SIG-M5 treated with dmso at 0.1 percent for 504 hours (cell line): ENCODE measurements at regions not wholly inside any gene's neighbourhood (a gene's known extent, or its start where the extent isn't known, plus 50 kb on each side); places are given as distances from the start of the nearest gene placed in this dataset.
"Not testable (repeated sequence)": the region's sequence is repeated elsewhere in the genome, so short reads cannot be mapped to it uniquely, and the experiment has no call there.

ENCODE experiments used
- DNase-seq: peaks from one replicate; lab custom pipeline; 2025; ENCODE audit not compliant: unreplicated experiment; lab: John Stamatoyannopoulos, UW

DNA sequence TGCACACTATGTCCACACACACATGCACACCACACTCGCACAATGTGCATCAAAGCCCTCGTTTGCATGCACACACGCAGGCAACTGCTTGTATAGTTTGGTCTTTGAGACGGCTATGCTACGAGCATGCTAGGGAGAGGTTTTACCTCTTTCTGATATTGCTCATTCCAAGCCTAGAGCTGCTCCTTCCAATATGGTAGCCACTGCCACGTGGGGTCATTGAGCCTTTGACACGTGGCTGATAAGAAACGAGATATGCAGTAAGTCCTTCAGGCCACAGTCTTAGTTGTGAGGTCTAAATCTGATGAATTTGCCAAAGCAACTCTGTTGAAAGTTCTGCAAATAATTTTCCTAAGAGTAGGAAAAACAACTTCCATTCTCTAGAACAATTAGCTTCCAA, 204.4 kb downstream of the KLF6 start:
- no peak for DNase-seq

- DNase-seq = no peak
These were observed 205.2 kb downstream of the KLF6 start for GRCh38 chr10:3579845-3580244.

DNA sequence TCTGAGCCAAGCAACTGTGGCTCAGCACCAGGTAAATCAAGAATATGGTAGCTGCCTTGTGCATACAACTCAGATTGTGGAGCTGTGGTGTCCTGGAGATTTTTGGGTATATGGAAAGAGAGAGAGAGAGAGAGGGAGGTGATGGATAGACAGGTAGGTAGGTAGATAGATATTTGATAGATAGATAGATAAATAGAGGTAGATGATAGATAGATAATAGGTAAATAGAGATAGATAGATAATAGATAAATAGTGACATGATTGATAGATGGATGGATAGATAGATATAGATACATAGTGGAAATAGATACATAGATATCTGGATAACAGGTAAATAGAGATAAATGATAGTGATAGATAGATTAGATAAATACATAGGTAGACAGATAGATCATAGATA, 206.3 kb downstream of the KLF6 start:
- DNase-seq = no peak

DNA sequence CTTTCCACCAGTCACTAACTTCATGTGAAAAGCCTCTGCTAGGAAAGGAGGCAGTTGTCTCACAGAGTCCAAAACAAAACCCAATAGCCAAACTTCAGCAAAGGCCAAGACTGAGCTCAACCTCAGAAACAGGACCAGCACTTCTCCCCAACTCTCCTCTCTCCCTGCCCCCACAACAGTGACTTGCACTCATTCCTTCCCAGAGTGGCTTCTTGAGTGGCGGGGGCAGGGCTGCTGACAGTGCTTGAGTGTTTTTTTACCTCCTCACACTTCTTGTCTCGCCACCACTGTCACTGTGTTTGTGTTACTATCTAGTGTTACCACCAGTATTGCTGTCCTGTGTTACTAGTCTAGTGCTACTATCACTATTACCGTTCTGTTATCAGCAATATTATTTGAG, 206.8 kb downstream of the KLF6 start:
- DNase-seq = no peak

GRCh38 chr10:3574451-3574850, 210.6 kb downstream of the KLF6 start:
- no peak for DNase-seq

- DNase-seq = no peak
These were observed 211.5 kb downstream of the KLF6 start for GRCh38 chr10:3573498-3573897.

GRCh38 chr10:3571310-3571825, 213.6 kb downstream of the KLF6 start:
- no peak for DNase-seq

GRCh38 chr10:3570855-3571266, 214.1 kb downstream of the KLF6 start:
- DNase-seq = no peak

- no peak for DNase-seq
These were observed 214.8 kb downstream of the KLF6 start for GRCh38 chr10:3570131-3570729.

GRCh38 chr10:3568983-3569382, 216.0 kb downstream of the KLF6 start:
- DNase-seq = no peak

DNA sequence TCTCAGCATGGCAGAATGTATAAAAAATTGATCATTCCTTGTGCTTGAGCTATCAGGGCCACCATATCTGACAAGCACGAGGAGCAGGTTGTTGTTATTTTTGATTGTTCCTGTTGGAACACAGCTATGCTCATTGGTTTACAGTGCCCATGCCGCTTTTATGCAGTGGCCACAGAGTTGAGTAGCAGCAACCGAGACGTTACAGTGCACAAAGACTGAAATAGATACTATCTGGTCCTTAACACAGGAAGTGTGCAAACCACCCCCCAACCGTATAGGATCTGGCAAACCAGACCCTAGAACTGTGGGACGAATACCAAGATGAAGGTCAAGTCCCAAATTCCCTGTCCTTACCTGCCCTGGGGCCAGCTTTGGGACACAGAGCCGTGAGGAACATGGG, 216.6 kb downstream of the KLF6 start:
- no peak for DNase-seq

DNA sequence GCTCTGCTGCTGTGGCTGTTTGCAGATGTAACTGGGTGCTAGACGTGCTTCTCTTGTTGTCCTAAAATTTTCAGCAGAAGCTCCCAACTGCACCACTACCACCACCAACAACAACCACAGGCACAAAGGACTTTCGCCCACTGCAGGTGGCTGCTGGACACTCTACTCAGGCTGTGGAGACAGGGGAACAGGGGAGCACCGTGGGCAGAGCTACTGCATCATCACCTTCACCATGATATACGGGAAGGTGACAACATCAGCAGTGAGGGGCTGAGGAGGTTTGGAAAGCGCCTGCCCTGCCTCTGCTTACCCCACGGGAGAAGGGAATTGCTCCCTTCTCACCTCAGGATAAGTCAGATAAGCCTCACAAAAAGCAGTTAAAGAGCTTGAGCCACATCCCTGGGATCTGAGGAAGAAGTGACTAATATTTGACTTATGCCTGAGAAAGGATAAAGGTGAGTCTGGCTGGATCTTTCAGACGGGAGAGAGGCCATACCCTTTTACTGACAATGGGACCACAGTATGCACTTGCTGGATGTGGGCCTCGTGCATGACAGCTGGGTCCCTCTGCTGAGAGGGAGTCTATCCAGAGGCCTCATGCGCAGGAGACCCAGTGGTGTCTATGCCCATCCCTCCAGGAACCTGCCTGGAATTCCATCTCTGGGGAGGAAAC, 217.6 kb downstream of the KLF6 start:
- DNase-seq = no peak

DNA sequence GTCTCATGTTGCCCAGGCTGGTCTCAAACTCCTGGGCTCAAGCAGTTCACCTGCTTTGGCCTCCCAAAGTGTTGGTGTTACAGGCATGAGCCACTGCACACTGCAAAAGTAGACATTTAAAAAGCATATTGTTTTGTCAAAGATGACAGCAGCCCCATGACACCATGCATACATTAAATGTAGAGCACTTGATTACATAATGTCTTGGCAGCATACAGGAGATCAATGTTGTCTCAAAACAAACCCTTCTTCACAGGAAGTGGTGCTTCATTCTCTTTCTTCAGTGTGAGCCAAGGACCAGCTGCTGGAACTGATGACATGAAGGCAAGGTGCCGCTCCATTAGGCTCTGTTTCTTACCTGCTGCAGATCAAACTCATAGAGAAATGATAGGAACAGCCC, 218.4 kb downstream of the KLF6 start:
- DNase-seq = no peak

DNA sequence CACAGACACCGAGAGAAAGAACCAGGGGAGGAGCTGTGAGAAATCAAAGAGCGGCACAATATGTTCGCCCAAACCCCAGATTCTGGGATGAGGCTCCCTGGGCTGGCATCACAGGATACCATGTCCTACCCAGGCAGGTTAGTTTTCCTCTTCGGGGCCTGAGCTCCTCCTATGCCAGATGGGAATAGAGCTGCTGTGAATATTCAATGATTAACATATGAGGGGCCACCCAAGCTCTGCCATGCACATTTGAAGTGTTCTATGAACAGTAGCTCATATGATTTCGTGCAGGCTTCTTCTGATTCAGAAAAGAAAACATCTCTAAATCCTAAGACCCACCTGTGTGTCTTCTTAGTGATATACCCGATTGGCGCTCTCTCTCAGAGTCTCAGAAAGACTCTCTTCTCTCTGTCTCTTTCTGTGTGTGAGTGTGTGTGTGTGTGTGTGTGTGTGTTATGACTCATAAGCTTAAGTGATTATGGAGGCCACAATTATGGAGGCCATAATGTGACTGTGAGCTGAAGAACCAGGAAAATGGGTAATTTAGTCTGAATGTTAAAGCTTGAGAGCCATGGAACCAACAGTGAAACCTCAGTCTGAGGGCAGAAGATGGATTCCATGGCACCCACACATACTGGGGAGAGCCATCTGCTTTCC, 220.5 kb downstream of the KLF6 start:
- DNase-seq = no peak

- DNase-seq = no peak
These were observed 221.7 kb downstream of the KLF6 start for GRCh38 chr10:3563298-3563697.

GRCh38 chr10:3560628-3561027, 224.4 kb downstream of the KLF6 start:
- DNase-seq = not testable (repeated sequence)

DNA sequence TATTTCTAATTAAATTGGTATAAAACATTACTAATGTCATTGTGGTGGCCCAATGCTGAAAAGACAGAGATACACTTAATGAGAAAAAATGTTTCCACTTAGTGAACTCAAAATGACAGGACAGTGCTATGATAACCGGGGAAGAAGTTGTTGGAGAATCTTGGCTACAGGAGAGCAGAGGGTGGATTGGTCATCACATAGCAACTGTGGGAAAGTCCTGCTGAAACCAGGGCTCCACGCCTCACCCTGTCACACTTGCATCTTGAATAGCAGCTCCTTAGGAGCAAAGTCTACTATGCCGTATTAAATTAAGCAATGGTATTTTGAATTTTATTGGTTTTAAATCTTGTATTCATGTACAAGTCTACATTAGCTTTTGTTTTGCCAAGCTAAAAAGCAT, 225.5 kb downstream of the KLF6 start:
- no peak for DNase-seq

- DNase-seq = no peak
These were observed 226.0 kb downstream of the KLF6 start for GRCh38 chr10:3559011-3559410.

DNA sequence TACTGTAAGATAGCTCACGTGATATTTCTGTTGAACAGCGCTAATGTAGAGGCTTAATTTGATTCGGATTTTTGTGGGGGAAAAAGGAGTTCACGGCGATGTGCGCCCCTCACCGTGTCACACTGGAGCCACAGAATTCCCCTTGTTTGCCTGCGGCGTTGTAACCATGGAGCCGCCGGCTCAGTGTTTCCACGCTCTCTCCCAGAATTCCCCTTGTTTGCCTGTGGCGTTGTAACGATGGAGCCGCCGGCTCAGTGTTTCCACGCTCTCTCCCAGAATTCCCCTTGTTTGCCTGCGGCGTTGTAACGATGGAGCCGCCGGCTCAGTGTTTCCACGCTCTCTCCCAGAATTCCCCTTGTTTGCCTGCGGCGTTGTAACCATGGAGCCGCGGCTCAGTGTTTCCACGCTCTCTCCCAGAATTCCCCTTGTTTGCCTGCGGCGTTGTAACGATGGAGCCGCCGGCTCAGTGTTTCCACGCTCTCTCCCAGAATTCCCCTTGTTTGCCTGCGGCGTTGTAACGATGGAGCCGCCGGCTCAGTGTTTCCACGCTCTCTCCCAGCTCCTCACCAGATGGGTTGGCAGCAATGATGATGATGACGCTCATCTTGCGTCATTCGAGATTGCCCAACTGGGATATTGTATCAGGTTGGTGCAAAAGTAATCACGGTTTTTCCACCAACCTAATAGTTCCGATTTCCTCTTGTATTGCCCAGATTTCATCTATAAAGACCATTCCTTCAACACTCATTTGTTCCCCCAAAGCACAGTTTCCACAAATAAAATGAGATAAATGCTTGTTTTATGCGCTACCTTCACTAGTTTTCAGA, 228.6 kb downstream of the KLF6 start:
- DNase-seq = not testable (repeated sequence)

GRCh38 chr10:3554121-3554522, 230.9 kb downstream of the KLF6 start:
- DNase-seq = no peak

DNA sequence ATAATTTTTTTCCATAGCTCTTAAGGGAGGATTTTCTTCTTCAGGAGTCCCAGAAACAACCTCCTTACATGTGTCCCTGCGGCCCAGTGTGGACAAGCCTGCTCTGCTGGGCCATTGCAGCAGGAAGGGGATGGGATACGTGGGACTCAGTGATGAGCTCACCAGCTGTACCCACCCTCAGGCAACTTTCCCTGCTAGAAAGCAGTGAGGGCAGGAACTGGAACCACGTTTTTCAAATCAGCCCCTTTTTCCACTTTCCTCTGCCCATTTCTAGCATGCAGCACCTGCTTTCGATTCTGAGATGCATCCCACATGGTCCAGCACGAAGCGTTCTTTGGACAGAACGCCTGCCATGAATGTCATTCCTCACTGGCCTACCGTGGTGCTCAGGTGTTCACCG, 232.7 kb downstream of the KLF6 start:
- DNase-seq = no peak
